Endothelial cell (in vitro differentiated cells): ENCODE measurements at regions not wholly inside any gene's neighbourhood (a gene's known extent, or its start where the extent isn't known, plus 50 kb on each side); places are given as distances from the start of the nearest gene placed in this dataset.

Experiments
- DNase-seq: peaks from one replicate; pipeline ENCODE4 v3.0.0; 2021; ENCODE audit warnings: low spot score
- H3K27ac Mint-ChIP-seq: one replicate; pipeline ENCODE4 v1.8.0; 2021; ENCODE audit warnings: mixed read lengths, inconsistent platforms; ENCODE audit not compliant: unreplicated experiment
- H3K27me3 Mint-ChIP-seq: one replicate; pipeline ENCODE4 v1.8.0; 2021; ENCODE audit warnings: mild to moderate bottlenecking, moderate library complexity, mixed read lengths, inconsistent platforms; ENCODE audit not compliant: unreplicated experiment
- H3K36me3 Mint-ChIP-seq: one replicate; pipeline ENCODE4 v1.8.0; 2021; ENCODE audit warnings: mild to moderate bottlenecking, low read depth, mixed read lengths, inconsistent platforms; ENCODE audit not compliant: unreplicated experiment
- H3K4me1 Mint-ChIP-seq: one replicate; pipeline ENCODE4 v1.8.0; 2021; ENCODE audit warnings: mild to moderate bottlenecking, mixed read lengths, inconsistent platforms; ENCODE audit not compliant: unreplicated experiment
- H3K4me3 Mint-ChIP-seq: one replicate; pipeline ENCODE4 v1.8.0; 2021; ENCODE audit warnings: mild to moderate bottlenecking, mixed read lengths, inconsistent platforms; ENCODE audit not compliant: unreplicated experiment
- H3K9me3 Mint-ChIP-seq: one replicate; pipeline ENCODE4 v1.8.0; 2021; ENCODE audit warnings: mixed read lengths, inconsistent platforms; ENCODE audit not compliant: unreplicated experiment
- TF ChIP-seq, protein P1 (sequence below): fragments of 200-600 bp; sonication (generic); IDR thresholded peaks from one replicate; pipeline ENCODE4 v1.5.0; 2021; ENCODE audit warnings: antibody characterized with exemption; ENCODE audit not compliant: unreplicated experiment

DNA sequence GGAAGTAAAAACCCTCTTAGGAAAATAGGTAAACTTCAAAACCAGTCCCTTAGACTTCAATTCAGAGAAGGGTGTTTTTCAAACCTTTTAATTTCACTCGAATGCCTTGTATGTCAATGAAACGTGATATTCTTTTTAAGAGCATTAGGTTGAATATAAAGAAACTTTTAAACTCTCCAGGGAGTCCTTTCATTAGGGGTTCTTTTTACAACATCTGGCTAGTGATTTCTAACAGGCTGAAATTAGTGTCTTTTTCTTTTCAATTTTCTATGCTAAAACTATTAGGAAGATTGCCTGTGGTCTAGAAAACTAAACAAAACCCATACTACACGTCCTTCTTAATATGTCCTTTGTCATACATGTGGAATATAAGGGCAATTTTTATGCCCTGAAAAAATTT is 569.7 kb upstream of the CITED2 start:
- no peaks in the 10 kb centered on the region for H3K9me3 Mint-ChIP-seq
- peaks cover 3% of the 10 kb centered on the region for H3K4me1 Mint-ChIP-seq
- H3K27me3 Mint-ChIP-seq: peaks cover 2% of the 10 kb centered on the region
- no peak overlapping the region for H3K27ac Mint-ChIP-seq
- H3K4me3 Mint-ChIP-seq: no peak overlapping the region
- H3K36me3 Mint-ChIP-seq: no peaks in the 10 kb centered on the region
- DNase-seq: no peak
- TF ChIP-seq, protein P1, sequence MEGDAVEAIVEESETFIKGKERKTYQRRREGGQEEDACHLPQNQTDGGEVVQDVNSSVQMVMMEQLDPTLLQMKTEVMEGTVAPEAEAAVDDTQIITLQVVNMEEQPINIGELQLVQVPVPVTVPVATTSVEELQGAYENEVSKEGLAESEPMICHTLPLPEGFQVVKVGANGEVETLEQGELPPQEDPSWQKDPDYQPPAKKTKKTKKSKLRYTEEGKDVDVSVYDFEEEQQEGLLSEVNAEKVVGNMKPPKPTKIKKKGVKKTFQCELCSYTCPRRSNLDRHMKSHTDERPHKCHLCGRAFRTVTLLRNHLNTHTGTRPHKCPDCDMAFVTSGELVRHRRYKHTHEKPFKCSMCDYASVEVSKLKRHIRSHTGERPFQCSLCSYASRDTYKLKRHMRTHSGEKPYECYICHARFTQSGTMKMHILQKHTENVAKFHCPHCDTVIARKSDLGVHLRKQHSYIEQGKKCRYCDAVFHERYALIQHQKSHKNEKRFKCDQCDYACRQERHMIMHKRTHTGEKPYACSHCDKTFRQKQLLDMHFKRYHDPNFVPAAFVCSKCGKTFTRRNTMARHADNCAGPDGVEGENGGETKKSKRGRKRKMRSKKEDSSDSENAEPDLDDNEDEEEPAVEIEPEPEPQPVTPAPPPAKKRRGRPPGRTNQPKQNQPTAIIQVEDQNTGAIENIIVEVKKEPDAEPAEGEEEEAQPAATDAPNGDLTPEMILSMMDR: no peak

DNA sequence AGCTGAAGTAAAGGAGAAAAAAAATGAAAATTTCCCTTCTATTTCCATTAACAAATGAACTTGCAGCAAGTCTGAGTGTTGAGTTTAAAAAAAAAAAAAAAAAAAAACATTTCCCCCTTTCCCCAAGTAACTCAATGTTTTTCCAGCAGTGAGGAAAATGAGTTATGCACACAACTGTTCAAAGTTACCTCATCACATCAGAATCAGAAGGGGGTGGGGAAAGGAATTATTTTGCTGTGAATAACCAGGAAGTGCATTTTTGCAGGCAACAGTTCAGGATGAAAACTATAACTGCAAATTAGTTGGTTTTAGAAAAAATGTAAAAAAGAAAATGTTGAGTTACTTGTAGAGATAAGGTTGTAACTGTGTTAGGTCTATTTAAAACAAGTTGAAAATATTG is 568.9 kb upstream of the CITED2 start:
- H3K27me3 Mint-ChIP-seq: peaks cover 2% of the 10 kb centered on the region
- H3K9me3 Mint-ChIP-seq: no peaks in the 10 kb centered on the region
- TF ChIP-seq, protein P1: no peak
- no peaks in the 10 kb centered on the region for H3K36me3 Mint-ChIP-seq
- peaks cover 3% of the 10 kb centered on the region for H3K4me1 Mint-ChIP-seq
- no peak for DNase-seq
- H3K27ac Mint-ChIP-seq: no peak overlapping the region
- no peak overlapping the region for H3K4me3 Mint-ChIP-seq

DNA sequence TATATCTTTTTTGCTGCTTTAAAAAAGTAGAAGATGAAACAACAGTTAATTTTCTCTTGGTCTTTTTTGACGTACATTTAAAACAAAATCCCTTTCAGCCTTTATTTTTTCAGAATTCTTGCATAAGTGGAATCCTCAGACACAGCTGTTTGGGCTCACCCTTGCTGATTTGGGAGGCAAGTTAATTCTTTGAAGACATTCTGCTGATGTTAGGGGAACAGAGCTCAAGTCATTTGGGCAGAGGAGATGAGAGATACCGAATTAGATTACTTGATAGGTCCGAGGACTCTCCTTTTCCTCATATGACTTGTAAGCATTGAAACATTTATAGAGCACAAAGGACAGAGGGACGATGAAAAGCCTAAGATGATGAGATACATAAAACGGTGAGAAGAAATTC is 567.9 kb upstream of the CITED2 start:
- H3K9me3 Mint-ChIP-seq: no peaks in the 10 kb centered on the region
- H3K4me3 Mint-ChIP-seq: no peak overlapping the region
- TF ChIP-seq, protein P1: no peak
- H3K36me3 Mint-ChIP-seq: no peaks in the 10 kb centered on the region
- H3K27ac Mint-ChIP-seq: no peak overlapping the region
- peaks cover 2% of the 10 kb centered on the region for H3K27me3 Mint-ChIP-seq
- H3K4me1 Mint-ChIP-seq: peaks cover 3% of the 10 kb centered on the region
- no peak for DNase-seq

DNA sequence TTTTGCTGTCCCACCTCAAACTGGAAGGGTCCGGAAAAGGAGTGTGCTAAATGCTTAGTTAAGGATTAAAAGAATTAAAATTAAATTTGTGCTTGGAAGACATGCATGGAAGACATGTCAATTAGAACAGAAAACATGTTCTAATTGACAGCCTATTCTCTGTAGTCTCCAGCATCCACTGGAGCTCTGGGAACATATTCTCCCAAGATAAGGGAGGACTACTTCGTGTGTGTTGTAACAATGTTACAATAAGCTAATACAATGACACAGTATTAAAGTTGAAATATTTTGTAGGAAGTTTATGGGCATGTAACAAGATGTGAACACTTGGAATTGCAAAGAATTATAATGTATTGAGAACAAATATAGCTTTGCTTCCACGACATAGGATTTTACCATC is 567.4 kb upstream of the CITED2 start:
- TF ChIP-seq, protein P1: no peak
- Mint-ChIP-seq H3K9me3 (no peaks in the 10 kb centered on the region), H3K4me3 (no peak overlapping the region), H3K4me1 (peaks cover 3% of the 10 kb centered on the region), H3K27me3 (peaks cover 2% of the 10 kb centered on the region), H3K36me3 (no peaks in the 10 kb centered on the region), H3K27ac (no peak overlapping the region)
- no peak for DNase-seq

DNA sequence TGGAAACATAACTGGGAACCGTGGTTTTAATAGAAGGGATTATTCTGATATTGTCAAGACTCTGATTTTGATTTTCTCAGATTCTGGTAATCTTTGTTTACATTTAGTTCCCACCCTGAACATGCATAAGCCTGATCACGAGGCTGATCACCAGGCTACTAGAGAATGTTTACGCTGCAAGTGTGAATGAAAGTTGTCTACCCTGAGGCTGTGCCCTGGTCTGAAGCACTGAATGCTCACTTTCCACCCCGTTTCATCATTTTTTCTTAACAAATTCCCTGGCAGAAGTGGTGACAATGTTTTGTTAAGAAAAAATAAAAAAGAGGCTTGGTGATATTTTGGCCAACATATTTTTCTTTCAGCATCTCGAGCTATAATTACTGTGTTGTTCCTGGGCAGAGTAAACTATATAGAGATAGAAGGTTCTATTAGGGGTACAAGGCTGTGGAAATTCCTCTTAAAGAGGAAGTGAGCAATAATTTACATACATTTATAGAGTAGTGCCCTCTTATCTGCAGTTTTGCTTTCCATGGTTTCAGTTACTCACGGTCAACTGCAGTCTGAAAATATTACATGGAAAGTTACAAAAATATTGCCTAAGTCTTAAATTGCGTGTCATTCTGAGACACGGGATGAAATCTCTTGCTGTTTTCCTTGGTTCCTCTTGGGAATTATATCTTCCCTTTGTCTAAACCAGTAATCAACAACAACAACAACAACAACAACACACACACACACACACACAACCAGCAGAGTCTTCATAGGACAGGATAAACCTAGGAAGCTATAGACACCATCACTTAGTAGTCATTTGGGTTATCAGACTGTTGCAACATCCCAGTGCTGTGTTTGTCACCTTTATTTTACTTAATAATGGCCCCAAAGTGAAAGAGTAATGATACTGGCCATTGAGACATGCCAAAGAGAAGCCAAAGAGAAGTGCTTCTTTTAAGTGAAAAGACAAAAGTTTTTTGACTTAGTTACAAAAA is 566.6 kb upstream of the CITED2 start:
- peaks cover 2% of the 10 kb centered on the region for H3K27me3 Mint-ChIP-seq
- H3K4me3 Mint-ChIP-seq: no peak overlapping the region
- no peak overlapping the region for H3K27ac Mint-ChIP-seq
- H3K9me3 Mint-ChIP-seq: no peaks in the 10 kb centered on the region
- DNase-seq: no peak
- peaks cover 3% of the 10 kb centered on the region for H3K4me1 Mint-ChIP-seq
- TF ChIP-seq, protein P1: no peak
- no peaks in the 10 kb centered on the region for H3K36me3 Mint-ChIP-seq
